GM21367 (cell line): ENCODE measurements at regions not wholly inside any gene's neighbourhood (a gene's known extent, or its start where the extent isn't known, plus 50 kb on each side); places are given as distances from the start of the nearest gene placed in this dataset.
A peak's percentile ranks its signal among the peaks of the same experiment; 100 is the strongest.
"Not testable (repeated sequence)": the region's sequence is repeated elsewhere in the genome, so short reads cannot be mapped to it uniquely, and the experiment has no call there.

ENCODE experiments used
- ATAC-seq: cut with Tn5 transposase; IDR thresholded peaks from one replicate; pipeline ENCODE4 v1.9.1; 2021; ENCODE audit not compliant: unreplicated experiment

DNA sequence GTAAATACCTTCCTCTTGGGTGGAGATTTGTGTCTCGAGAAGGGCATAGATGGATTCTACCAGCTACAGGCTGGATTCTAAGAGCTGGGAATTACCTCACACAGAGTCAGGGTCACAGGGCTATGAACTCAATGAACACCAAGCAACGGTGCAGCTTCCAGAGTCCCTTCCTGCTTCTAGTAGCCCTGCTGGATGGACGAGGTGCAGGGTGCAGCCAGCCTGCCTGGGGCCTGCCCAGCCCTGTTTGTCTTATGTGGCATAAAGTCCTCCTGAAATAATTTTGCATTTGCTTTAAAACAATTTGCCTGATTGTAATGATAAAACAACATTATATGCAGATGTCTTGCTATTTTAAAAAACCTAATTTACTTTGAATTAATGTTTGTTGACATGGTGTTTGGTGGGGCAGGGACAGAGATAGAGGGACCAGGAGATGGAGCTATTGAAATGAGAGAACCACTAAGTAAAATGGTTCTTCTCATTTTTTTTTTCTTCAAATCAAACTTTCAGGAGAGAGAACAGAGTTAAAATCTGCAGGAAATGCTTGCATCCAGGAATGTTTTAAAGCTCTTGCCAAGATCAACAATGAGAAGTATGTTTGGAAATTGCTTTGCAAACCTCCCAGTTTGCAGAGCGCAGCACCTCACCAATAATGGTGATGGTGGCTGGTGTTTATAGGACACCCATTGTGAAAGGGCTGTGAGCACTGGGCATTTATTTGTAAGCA, 305.4 kb upstream of the PODXL start:
- ATAC-seq: no peak

DNA sequence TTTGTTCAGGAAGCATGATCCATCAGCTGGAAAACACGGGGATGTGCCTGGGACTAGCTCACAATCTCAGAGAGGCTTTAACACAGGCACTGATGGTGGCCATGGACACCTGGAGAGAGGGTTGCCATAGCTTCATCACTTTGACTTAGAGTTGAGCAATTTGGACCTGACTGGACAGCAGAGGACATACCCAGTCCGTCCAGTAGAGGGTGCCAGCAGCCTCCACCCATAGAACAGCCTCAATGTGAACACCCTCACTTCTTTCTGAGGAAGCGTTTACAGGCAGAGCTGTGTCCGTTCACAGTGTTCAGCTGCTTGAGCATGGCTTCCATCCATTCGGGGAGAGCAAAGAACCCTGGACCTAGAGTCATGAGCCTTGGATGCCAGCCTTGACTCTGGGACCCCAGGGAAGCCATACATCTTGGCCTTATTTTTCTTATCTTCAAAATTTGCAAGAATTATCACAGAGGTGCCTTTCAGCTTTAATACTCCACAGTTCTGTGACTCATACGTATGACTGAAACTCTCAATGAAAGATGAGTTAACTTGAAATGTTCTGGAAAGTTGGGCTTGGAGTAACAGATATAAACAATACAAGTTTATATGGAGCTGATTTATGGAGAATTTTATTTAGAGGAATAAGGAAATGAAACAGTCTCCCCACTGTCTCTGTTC, 302.9 kb upstream of the PODXL start:
- ATAC-seq: peak; percentile 94

DNA sequence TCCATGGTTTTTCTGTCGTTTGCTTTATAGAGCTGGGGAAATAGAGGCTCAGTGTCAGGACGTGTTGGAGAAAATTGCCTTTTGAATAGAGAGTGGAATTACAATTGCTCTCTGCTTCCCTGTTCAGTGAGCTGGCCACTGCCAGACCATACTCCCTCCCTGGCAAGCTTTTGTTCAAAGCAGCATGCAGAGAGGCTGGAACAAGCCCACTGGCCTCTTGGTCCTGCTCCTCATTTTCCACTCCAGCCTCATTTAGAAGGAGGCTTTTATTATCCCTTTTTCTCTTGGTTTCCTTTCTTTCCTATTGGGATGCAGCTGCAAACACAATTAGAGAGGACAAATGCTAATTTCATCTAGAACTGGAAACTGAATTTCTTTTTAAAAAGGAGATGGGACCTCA, 302.2 kb upstream of the PODXL start:
- ATAC-seq: no peak

DNA sequence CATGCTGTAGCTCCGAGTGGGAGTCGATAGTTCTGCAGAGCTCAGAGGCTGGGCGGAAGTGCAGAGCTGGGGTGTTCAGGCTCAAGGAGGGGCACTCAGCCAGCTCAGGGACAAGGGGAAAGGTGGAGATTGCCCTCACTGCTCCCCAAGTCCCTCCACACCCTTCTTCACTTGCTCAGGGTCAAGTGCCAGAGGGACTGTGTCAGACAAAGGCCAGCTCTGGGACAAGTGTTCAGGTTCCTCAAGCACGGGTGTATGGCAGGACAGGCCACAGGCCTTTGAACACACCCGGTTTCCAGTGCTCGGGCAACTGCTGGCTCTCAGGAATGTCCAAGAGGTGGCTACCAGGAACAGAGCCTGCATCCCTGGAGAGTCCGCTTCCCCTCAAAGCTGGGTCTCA, 293.0 kb upstream of the PODXL start:
- no peak for ATAC-seq

DNA sequence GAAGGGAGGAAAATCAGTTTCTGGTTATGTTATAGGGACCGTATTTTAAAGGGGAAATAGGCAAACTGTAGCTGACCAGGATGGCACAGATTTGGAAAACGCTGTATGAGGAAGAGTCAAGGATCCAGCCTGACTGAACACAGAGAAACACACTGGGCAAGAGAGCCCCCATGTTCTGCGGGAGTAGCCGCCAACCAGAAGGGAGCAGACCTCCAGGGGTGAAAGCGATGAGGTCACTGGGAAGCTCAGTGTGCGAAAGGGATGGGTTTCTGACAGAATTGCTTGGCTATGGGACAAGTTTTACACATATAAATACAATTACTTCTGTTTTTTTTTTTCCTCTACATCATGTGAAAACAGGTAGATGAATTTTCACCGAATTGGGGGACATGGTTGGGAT, 291.6 kb upstream of the PODXL start:
- no peak for ATAC-seq

DNA sequence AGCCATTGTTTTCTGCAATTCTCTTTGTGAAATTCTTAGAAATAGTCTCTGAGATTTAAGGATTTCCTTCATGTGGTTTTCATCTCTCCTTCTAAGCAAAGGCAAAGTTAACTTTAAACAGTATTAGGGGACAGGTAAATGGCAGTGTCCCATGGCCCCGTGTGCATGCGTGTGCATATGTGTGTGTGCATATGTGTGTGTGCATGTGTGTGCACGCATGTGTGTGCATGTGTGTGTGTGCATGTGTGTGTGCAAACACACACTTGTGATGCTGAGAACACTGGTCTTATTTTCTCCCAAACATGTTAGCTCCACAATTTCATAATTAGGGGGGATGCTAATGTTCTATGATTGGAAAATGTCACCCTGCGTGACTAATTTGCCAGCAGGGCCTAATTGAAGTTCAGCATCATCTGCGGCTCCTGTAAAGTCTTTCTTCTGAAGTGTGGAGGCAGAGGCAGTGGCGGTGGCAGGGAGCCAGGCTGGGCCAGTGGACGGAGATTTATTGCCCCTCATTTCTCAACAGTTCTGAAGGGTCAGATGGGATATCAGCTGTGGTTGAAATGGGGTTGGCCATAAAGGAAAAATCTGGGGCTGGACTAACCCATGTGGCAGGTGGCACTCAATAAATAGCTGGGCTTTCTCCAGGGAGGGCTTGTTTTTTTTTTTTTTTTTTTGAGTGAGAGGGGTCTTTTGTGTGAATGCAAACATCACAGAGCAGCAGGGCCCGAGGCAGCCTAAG, 289.3 kb upstream of the PODXL start:
- ATAC-seq: no peak

DNA sequence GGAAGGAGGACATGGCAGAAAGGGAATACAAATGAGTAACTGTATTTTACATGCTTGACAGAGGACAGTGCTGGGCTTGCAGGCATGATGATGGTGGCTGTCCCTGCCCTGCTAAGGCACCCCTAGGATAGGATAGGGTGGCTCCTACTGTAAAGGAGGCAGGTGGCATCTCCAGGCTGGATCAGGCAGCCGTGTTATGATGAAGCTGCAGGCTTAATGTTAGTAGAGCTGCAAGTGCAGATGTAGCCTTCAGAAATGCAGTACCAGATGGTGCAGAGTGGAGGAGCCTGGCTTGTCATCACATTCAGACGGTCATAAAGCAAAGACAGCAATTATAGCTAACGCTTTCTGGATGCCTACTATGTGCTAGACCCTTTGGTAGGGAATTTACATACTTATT, 287.9 kb upstream of the PODXL start:
- no peak for ATAC-seq

DNA sequence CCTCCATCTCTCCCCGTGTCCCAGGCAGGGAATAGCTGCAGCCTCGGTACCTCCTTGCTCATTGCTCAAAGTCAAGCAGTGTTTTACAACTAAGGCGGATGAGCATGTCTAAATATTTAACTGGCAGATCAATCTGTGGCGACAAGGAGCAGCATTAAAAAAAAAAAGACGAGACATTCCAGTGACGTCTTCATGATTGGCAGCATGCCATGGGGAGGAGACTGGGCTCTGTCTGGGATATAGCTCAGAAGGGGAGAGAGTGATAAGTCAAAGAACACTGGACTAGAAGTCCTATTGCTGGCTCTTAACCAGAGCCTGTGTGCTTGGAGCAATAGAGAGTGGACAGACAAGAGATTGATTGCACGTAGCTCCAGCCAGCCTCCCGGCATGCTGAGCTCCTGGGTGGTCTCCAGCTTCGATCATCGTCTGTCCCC, 287.5 kb upstream of the PODXL start:
- ATAC-seq: no peak

DNA sequence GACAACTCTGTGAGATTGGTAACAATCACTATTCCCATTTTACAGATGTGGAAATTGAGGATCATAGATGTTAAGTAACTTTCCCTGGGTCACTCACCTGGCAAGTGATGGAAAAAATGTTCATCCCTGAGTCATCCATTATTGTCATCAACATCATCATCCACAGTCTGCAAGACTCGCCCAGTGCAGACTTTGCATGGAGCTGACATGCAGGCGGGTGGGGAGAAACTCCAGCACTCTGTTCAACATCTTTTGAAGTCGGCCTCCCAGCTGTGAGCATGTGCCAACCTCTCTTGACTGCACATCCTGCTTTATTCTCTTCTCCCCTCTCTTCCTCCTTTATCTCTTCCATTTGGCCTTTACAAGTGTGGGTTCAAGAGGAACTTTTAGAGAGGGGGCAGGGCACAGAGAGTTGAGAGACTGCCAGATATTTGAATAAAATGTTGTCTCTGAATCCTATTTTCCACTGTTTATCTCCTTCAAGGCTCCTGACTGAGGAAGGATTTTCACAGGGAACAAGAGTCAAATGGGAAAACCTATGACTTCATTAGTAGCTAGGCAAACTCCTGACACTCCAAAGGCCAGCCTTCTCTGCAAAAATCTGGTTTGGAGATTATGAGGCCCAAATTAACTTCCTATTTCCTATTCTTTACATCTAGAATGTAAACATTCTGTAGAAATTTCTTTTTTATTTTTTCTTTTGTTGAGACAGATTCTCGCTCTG, 283.7 kb upstream of the PODXL start:
- no peak for ATAC-seq

DNA sequence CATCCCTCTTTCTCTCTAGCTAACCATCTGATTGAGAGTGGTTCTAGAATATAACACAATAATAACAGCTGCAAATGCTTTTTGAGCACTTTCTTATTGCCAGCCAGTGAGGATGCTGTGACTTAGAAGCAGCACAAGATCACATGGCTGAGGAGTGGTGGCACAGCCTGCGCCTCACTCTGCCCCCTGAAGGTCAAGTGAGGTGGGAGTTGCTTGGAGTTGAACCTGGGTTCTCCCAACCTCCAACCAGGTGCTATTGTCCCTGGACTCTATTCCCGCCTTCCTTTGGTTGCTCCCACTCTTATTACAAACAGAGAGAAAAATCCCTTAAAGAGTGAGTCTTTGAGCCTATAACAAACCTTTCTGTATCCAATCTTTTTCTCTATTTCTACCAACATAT, 280.3 kb upstream of the PODXL start:
- no peak for ATAC-seq

DNA sequence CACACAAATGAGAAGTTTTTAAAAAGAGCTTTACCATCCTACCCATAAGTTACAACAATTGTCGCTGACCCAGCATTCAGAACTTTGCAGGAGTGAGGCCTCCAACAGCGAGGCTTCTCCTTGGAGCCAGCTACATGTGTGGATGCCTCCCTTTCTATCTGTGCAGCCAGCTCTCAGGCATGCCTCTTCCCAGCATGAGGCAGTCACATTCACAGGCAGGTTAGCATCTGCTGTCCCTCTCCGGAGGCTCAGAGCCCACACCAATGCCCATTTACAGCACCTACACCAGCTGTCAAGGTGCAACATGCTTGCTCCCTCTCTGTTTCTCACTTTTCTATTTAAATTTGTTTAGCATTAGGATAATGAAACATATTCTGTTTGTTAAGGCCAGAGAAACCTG, 278.7 kb upstream of the PODXL start:
- no peak for ATAC-seq

DNA sequence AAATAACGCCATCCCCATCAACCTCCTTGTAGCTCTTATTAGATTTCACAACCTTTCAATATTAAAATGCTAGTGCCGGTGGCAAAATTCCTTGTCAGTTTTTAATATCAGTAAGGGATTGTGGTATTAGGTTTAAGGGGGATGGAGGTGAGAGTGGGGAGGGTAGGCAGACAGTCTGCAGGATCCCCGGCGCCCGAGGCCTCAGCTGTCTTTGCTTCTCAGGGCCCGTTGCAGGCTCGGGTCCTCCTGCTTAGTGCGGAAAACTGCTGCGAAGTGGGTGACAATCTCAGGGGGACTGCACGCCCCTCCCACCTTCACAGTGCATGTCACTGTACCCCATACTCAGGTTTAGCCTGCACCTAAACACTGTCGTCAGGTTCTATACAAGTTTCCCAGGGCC, 274.3 kb upstream of the PODXL start:
- no peak for ATAC-seq

DNA sequence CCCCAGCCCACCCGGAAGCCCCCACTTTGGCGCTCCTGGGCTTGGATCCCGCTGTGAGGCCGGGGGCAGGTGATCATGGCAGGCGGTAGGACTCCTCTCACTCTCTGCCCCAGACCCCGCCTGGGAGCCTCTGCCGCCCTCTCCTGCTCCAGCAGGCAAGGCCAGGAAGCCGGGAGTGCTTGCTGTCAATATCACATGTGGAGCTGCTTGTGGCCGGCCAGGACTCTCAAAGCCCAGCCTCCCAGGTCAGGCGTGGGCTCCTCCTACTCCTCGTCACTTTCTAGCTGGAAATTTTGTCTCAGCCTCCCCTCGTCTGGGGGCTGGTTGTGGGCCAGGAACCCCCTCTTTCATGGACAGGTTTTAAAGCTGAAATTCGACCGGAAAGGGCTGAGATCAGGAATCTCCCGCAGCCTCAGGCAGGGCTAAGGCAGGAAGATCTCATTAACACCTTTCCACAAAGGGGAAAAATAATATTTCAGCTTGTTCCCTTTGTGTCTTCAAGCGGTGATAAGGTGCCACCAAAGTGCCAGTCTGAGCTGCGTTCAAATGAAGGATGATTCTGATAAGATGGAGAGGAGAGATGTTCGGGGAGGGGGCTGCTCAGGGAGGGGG, 273.6 kb upstream of the PODXL start:
- no peak for ATAC-seq

DNA sequence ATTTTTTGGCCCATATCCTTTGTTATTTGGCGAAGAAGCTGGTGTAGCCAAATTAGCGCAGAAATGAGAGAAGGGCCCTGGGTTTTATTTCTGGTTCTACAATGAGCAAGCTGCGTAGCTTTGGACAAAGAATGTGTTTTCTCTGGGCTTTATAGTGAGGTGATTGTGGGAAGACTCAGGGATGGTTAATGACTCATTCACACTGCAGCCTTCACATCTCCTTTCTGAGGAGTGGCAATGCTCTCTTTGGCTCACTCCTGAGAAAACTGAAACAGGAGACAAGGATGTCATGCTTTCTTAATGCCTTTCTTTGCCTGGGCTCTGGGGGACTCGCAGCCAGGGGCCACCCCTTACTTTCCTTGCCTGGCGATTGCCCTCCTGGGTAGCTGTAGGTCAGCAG, 271.0 kb upstream of the PODXL start:
- ATAC-seq: no peak

DNA sequence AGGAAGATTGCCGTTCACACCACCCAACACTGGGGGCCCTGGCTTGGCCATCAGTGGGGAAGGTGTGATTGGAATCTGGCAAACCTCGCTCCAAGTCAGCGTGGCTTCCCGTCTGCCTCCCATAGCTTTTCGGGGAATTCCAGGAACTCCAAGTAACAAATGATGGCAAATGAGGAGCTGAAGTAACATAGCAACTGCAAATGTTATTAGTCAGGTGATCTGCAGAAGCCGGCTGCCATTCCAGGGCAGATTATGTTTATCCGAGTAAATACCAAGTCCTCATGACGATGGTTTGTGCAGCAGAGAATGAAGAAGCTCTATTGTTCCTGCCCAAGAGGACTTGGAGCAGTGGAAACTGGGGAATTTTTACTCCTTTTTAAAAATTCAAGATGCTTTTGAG, 270.5 kb upstream of the PODXL start:
- no peak for ATAC-seq

DNA sequence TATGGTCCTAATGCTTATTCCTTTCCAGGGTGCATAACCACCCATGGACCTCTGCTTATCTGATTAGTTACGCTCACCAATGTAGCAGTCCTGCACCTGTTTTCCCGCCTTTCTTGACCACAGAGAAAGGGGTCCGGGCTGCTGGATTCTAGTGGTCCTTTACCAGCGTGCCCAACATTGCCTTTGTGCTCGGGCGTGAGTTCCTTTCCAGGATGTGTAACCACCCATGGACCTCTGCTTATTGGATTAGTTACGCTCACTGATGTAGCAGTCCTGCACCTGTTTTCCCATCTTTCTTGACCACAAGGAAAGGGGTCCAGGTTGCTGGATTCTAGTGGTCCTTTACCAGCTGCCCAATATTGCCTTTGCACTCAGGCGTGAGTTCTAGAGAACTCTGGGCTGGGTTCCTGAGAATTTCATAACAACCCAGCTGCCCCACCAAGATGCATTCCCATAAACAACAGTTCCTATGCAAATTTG, 267.6 kb upstream of the PODXL start:
- ATAC-seq: not testable (repeated sequence)

DNA sequence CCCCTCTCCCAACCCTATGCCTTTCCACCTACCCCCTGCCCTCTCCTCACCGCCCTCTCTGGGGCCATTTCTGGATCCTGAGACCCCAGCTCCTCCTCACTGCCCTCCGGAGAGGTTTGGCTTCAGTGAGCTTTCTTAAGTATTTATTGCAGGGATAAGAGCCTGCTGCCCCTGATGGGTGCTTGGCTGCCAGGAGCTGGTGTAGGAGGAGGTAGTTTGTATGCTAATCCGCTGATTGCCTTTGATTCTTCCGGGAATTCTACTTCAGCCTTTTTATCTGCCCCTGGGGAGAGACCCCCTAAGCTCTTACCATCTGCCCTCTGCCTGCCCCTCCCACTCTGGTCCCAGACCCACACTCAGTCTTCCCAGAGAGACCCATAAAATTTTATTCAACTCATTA, 263.5 kb upstream of the PODXL start:
- no peak for ATAC-seq

DNA sequence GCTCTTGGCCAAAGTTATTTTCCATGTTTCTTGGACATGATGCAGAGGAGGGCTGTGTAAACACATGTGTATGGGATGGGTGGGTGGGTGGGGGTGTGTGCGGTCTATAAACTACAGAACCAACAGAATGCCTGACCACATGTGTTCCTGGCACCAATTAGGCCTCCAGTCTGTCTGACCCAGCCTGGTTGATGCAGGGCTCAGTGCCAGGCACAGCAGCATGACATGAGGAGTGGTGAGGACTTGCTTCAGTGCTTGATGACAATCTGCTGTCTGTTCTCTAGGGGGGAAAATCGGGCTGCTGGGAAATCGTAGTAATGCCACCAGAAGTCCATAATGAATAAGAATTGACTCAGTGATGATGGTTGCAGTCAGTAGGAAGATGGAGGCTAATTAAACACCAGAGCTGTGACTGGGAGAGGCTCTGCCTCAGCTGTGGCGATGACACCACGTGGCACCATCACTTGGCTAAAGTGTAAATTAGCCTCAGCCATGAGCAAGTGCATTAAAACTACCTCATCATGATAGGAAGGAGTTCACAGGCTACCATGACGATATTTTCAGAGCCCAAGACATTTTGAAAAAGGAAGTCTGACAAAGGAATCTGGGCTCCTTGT, 260.1 kb upstream of the PODXL start:
- no peak for ATAC-seq

DNA sequence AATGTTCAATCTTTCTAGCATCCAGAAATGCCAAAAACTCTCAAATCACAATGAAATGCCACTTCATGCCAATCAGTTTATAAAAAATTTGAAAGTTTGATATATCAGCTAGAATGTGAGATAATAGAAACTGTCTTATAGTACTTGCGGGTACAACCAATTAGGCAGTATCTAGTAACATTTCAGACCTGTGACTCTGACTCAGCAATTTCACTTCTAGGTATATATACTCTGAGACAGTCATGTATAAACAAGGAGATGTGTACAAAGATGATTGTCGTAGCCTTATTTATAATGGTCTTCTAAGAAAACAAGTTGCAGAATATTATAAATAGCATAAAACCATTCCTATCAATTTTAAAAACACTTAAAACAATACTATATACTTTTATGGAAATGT, 252.3 kb upstream of the PODXL start:
- no peak for ATAC-seq

DNA sequence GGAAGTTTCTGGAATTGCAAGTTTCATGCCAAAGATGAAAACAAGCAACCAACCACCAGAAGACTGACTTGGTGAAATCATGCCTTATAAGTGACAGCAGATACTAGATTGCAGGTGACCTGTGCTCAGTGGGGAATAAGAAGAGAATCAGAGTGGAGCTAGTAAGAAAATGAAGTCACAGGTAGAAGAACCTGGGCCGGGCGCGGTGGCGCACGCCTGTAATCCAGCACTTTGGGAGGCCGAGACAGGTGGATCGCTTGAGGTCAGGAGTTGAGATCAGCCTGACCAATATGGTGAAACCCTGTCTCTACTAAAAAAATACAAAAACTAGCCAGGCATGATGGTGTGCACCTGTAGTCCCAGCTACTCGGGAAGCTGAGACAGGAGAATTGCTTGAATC, 251.7 kb upstream of the PODXL start:
- not testable (repeated sequence) for ATAC-seq

DNA sequence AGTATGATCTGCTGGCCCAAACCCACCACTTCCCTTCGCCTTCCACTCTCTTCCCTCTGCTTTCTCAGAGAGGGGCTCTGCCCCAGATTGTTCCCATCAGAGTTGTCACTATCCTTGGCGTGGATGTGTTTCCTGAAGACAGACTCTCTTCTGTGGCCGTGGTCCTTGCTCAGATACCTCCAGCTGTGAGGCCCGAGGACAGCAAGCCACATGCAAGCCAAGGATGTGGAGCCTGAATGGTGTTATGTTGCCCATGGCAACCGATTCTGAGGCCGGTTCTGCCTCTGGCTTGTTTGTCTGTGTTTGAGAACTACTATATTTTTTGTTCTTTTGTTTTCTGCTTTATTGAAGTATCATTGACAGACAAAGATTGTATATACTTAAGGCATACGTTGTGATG, 247.4 kb upstream of the PODXL start:
- ATAC-seq: no peak
